IMR-90 (cell line): ENCODE measurements at regions not wholly inside any gene's neighbourhood (a gene's known extent, or its start where the extent isn't known, plus 50 kb on each side); places are given as distances from the start of the nearest gene placed in this dataset.

Experiments used
- ATAC-seq: fragments of 200-7000 bp; cut with Tn5 transposase; 2 replicates; pipeline ENCODE4 v1.9.1; 2020; ENCODE audit warnings: low read depth, mild to moderate bottlenecking, moderate library complexity
- BruUV-seq: library from RNA; stranded (reverse); fragments of 400-500 nt; replicated peaks from 2 replicates; lab custom pipeline; 2021; lab: Mats Ljungman, UMichigan
- CTCF ChIA-PET: fragments of 300-600 bp; formaldehyde crosslinking; extraction: SDS; loops from one replicate; lab custom pipeline; 2021; ENCODE audit warnings: antibody characterized with exemption; lab: Yijun Ruan, JAX
- POLR2A ChIA-PET: fragments of 300-600 bp; sonication (Branson Sonifier 250); formaldehyde crosslinking; loops from one replicate; lab custom pipeline; 2022; ENCODE audit warnings: antibody characterized with exemption; ENCODE audit not compliant: unreplicated experiment; lab: Charles Lee
- DNase-seq: peaks from one replicate; pipeline ENCODE4 v3.0.0; 2013
- H2AFZ ChIP-seq: replicated peaks from 2 replicates; pipeline ENCODE3; 2013; ENCODE audit warnings: low read length, mild to moderate bottlenecking; ENCODE audit not compliant: poor library complexity
- H2AK5ac ChIP-seq: 2 replicates; pipeline ENCODE4 v1.6.1; 2013; ENCODE audit warnings: low read depth, low read length, inconsistent platforms
- H2AK9ac ChIP-seq: replicated peaks from 2 replicates; pipeline ENCODE3; 2013; ENCODE audit warnings: mild to moderate bottlenecking, low read depth, low read length, moderate library complexity; ENCODE audit not compliant: poor library complexity
- H2BK120ac ChIP-seq: 2 replicates; pipeline ENCODE4 v1.6.1; 2013; ENCODE audit warnings: low read depth, low read length, inconsistent platforms
- H2BK15ac ChIP-seq: 3 replicates; pipeline ENCODE4 v1.6.1; 2013; ENCODE audit warnings: low read depth, low read length, inconsistent platforms
- H2BK20ac ChIP-seq: 2 replicates; pipeline ENCODE4 v1.6.1; 2013; ENCODE audit warnings: low read depth, mild to moderate bottlenecking, inconsistent platforms, low read length, moderate library complexity
- H2BK5ac ChIP-seq: 2 replicates; pipeline ENCODE4 v1.6.1; 2013; ENCODE audit warnings: mild to moderate bottlenecking, low read depth, low read length, inconsistent platforms; ENCODE audit not compliant: poor library complexity, severe bottlenecking
- H3K14ac ChIP-seq: replicated peaks from 2 replicates; pipeline ENCODE4 v1.6.1; 2013; ENCODE audit warnings: low read depth, low read length, inconsistent platforms
- H3K18ac ChIP-seq: 2 replicates; pipeline ENCODE4 v1.6.1; 2013; ENCODE audit warnings: low read depth, low read length, control low read depth
- H3K23ac ChIP-seq: 2 replicates; pipeline ENCODE4 v1.6.1; 2013; ENCODE audit warnings: low read depth, low read length, inconsistent platforms
- H3K27ac ChIP-seq: 2 replicates; pipeline ENCODE4 v1.5.1; 2013; ENCODE audit warnings: mild to moderate bottlenecking, control low read depth, low read length; ENCODE audit not compliant: insufficient read depth
- H3K27me3 ChIP-seq: 2 replicates; pipeline ENCODE4 v1.6.1; 2013; ENCODE audit warnings: low read length; ENCODE audit not compliant: control insufficient read depth, insufficient read depth
- H3K36me3 ChIP-seq: 2 replicates; pipeline ENCODE4 v1.6.1; 2013; ENCODE audit warnings: low read length, mixed read lengths; ENCODE audit not compliant: control insufficient read depth, insufficient read depth
- H3K4ac ChIP-seq: 2 replicates; pipeline ENCODE4 v1.6.1; 2013; ENCODE audit warnings: low read depth, low read length, inconsistent platforms
- H3K4me1 ChIP-seq: 2 replicates; pipeline ENCODE4 v1.6.1; 2013; ENCODE audit warnings: low read length, mixed read lengths; ENCODE audit not compliant: control insufficient read depth, insufficient read depth
- H3K4me2 ChIP-seq: 2 replicates; pipeline ENCODE4 v1.6.1; 2013; ENCODE audit warnings: low read depth, mild to moderate bottlenecking, control low read depth, low read length, moderate library complexity
- H3K4me3 ChIP-seq: 2 replicates; pipeline ENCODE4 v1.5.1; 2013; ENCODE audit warnings: low read depth, mild to moderate bottlenecking, control low read depth, low read length, moderate library complexity; ENCODE audit not compliant: insufficient read depth
- H3K56ac ChIP-seq: 2 replicates; pipeline ENCODE4 v1.6.1; 2013; ENCODE audit warnings: low read length, inconsistent platforms; ENCODE audit not compliant: insufficient read depth; ENCODE audit errors: extremely low read depth
- H3K79me1 ChIP-seq, 2 experiments: 2 replicates each; pipeline ENCODE4 v1.6.1; 2013; ENCODE audit warnings: low read length in 2 of 2, inconsistent platforms in 1 of 2, low read depth in 1 of 2
- H3K9ac ChIP-seq: 2 replicates; pipeline ENCODE4 v1.6.1; 2013; ENCODE audit warnings: low read depth, low read length, control low read depth
- H3K9me1 ChIP-seq: 2 replicates; pipeline ENCODE4 v1.6.1; 2013; ENCODE audit warnings: low read length, inconsistent platforms; ENCODE audit not compliant: insufficient read depth
- H3K9me3 ChIP-seq: 2 replicates; pipeline ENCODE4 v1.6.1; 2013; ENCODE audit warnings: low read length; ENCODE audit not compliant: control insufficient read depth, insufficient read depth
- H4K20me1 ChIP-seq: 2 replicates; pipeline ENCODE4 v1.6.1; 2013; ENCODE audit warnings: low read length, inconsistent platforms; ENCODE audit not compliant: insufficient read depth
- H4K5ac ChIP-seq: 2 replicates; pipeline ENCODE4 v1.6.1; 2013; ENCODE audit warnings: mild to moderate bottlenecking, low read depth, low read length, control low read depth
- H4K8ac ChIP-seq, 2 experiments: 2 replicates each; pipeline ENCODE4 v1.6.1; 2013; ENCODE audit warnings: low read depth in 2 of 2, low read length in 2 of 2, control low read depth in 1 of 2, inconsistent platforms in 1 of 2
- H4K91ac ChIP-seq: 2 replicates; pipeline ENCODE4 v1.6.1; 2013; ENCODE audit warnings: low read depth, low read length, inconsistent platforms; ENCODE audit not compliant: insufficient read depth
- FOS ChIP-seq: fragments of 150-350 bp; IDR thresholded peaks from 2 replicates; pipeline ENCODE4 v1.6.1; 2016; ENCODE audit warnings: low read depth, low read length
- MXI1 ChIP-seq: IDR thresholded peaks from 2 replicates; pipeline ENCODE4 v1.6.1; 2012; ENCODE audit warnings: low read depth, mild to moderate bottlenecking, low read length, moderate library complexity, borderline replicate concordance
- NFE2L2 ChIP-seq: fragments of 150-350 bp; IDR thresholded peaks from 2 replicates; pipeline ENCODE4 v1.6.1; 2016; ENCODE audit warnings: low read depth, mild to moderate bottlenecking, low read length
- POLR2A ChIP-seq: IDR thresholded peaks from 2 replicates; pipeline ENCODE4 v1.6.1; 2012; ENCODE audit warnings: mild to moderate bottlenecking, low read depth, low read length
- RAD21 ChIP-seq: IDR thresholded peaks from 2 replicates; pipeline ENCODE4 v1.6.1; 2012; ENCODE audit warnings: low read length, improper control_type of control experiment
- RCOR1 ChIP-seq: IDR thresholded peaks from 2 replicates; pipeline ENCODE4 v1.6.1; 2012; ENCODE audit warnings: mild to moderate bottlenecking, low read length, improper control_type of control experiment; ENCODE audit not compliant: insufficient replicate concordance
- RFX5 ChIP-seq: IDR thresholded peaks from 2 replicates; pipeline ENCODE4 v1.8.0; 2012; ENCODE audit warnings: low read depth, mild to moderate bottlenecking, low read length, moderate library complexity
- WGBS, 2 experiments: methylation state at CpG; one replicate each; pipeline versions ENCODE4 v1.1.5 to v1.1.7; 2013; ENCODE audit warnings: missing lambda C conversion rate in 2 of 2; ENCODE audit not compliant: insufficient read length in 1 of 2; ENCODE audit errors: extremely low coverage in 2 of 2; 5-methylcytosine and 5-hydroxymethylcytosine counted together
- dilution Hi-C: fragments of 300-500 bp; cut with HindIII; formaldehyde crosslinking; loops from one replicate; pipeline ENCODE4 v1.14.3; 2018; ENCODE audit warnings: low sequenced_read_pairs; ENCODE audit not compliant: unreplicated experiment
- in situ Hi-C: fragments of 300-500 bp; cut with MboI; formaldehyde crosslinking; loops from 3 replicates; pipeline ENCODE4 v1.14.3; 2019; ENCODE audit warnings: low sequenced_read_pairs, inconsistent platforms, mixed read lengths
- intact Hi-C: fragments of 100-400 bp; cut with micrococcal nuclease; formaldehyde crosslinking; loops from 2 replicates; pipeline ENCODE4 v1.10.0; 2022
- TF ChIP-seq, protein P1 (sequence below): fragments of 150-350 bp; IDR thresholded peaks from 2 replicates; pipeline ENCODE4 v1.6.1; 2016; ENCODE audit warnings: low read depth, mild to moderate bottlenecking, low read length, moderate library complexity, borderline replicate concordance

DNA sequence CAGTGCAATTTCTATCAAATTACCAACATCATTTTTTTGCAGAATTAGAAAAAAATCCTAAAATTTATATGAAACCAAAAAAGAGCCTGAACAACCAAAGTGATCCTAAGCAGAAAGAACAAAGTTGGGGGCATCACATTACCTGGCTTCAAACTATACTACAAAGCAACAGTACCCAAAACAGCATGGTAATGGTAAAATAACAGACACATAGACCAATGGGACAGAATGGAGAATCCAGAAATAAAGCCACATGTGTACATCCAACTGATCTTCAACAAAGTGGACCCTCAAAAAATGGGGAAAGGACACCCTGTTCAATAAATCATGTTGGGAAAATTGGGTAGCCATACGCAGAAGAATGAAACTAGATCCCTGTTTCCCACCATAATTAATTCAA lies 245.7 kb upstream of the CTAGE1 start:
- H3K4me3 ChIP-seq = no peak overlapping the region
- no peak overlapping the region for H2BK5ac ChIP-seq
- H2BK20ac ChIP-seq = no peak overlapping the region
- H2AFZ ChIP-seq = no peak overlapping the region
- no peak overlapping the region for H3K27ac ChIP-seq
- H3K9me1 ChIP-seq = peaks cover 11% of the 10 kb centered on the region; the same call in 1 of the 2 replicates
- H2BK15ac ChIP-seq = no peak overlapping the region
- H4K20me1 ChIP-seq = 0 out of 2 replicates have a peak, but pooled peaks cover 1% of the 10 kb centered on the region
- no peaks in the 10 kb centered on the region for H3K36me3 ChIP-seq
- no peak for TF ChIP-seq POLR2A
- TF ChIP-seq, protein P1, sequence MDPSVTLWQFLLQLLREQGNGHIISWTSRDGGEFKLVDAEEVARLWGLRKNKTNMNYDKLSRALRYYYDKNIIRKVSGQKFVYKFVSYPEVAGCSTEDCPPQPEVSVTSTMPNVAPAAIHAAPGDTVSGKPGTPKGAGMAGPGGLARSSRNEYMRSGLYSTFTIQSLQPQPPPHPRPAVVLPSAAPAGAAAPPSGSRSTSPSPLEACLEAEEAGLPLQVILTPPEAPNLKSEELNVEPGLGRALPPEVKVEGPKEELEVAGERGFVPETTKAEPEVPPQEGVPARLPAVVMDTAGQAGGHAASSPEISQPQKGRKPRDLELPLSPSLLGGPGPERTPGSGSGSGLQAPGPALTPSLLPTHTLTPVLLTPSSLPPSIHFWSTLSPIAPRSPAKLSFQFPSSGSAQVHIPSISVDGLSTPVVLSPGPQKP = no peak
- no peak for TF ChIP-seq RCOR1
- TF ChIP-seq MXI1 = no peak
- no peak for TF ChIP-seq FOS
- TF ChIP-seq RFX5 = no peak
- TF ChIP-seq NFE2L2 = no peak
- no peak for TF ChIP-seq RAD21
- peaks cover 6% of the 10 kb centered on the region; the same call in 1 of the 2 replicates for H3K9me3 ChIP-seq
- DNase-seq (no peak), ATAC-seq (no peak)
- ChIA-PET POLR2A (no interaction called here), CTCF (no interaction called here)
- H3K18ac ChIP-seq = no peak overlapping the region
- intact Hi-C loops = no loop called here
- no peak overlapping the region for H4K8ac ChIP-seq
- no peak overlapping the region for H3K9ac ChIP-seq
- H3K4me1 ChIP-seq = peaks cover 12% of the 10 kb centered on the region
- no peak overlapping the region for H4K5ac ChIP-seq
- H2BK120ac ChIP-seq = no peak overlapping the region
- no peak overlapping the region for H2AK5ac ChIP-seq
- no peak overlapping the region for H4K91ac ChIP-seq
- in situ Hi-C loops = no loop called here
- no peak overlapping the region for H2AK9ac ChIP-seq
- BruUV-seq = no TSS peak
- no peaks in the 10 kb centered on the region for H3K79me1 ChIP-seq
- dilution Hi-C loops = no loop called here
- WGBS, 2 experiments = no CpG with 5 or more reads among the region's 1 CpG
- no peak overlapping the region for H3K4me2 ChIP-seq
- no peak overlapping the region for H3K56ac ChIP-seq
- no peak overlapping the region for H3K4ac ChIP-seq
- H3K23ac ChIP-seq = no peak overlapping the region
- H3K14ac ChIP-seq = no peak overlapping the region
- no peaks in the 10 kb centered on the region for H3K27me3 ChIP-seq
